Caco-2 (cell line): ENCODE measurements at regions not wholly inside any gene's neighbourhood (a gene's known extent, or its start where the extent isn't known, plus 50 kb on each side); places are given as distances from the start of the nearest gene placed in this dataset.
"Not testable (repeated sequence)": the region's sequence is repeated elsewhere in the genome, so short reads cannot be mapped to it uniquely, and the experiment has no call there.

Source experiments
- BruUV-seq: library from RNA; stranded (reverse); fragments of 400-500 nt; replicated peaks from 2 replicates; lab custom pipeline; 2021; lab: Mats Ljungman, UMichigan
- CTCF ChIA-PET: fragments of 300-600 bp; sonication (Branson Sonifier 250); formaldehyde crosslinking; loops from one replicate; lab custom pipeline; 2022; ENCODE audit warnings: antibody characterized with exemption; lab: Charles Lee
- POLR2A ChIA-PET: fragments of 300-600 bp; sonication (Branson Sonifier 250); formaldehyde crosslinking; loops from one replicate; lab custom pipeline; 2022; ENCODE audit warnings: antibody characterized with exemption; lab: Charles Lee
- DNase-seq, 2 experiments: peaks; one replicate each; pipeline versions ENCODE4 v3.0.0 to v3.0.0-alpha.2; 2020 to 2022
- H3K27me3 ChIP-seq: replicated peaks from 2 replicates; pipeline ENCODE4 v1.6.0; 2011; ENCODE audit warnings: low read length; ENCODE audit not compliant: control insufficient read depth, insufficient read depth
- H3K36me3 ChIP-seq: 2 replicates; pipeline ENCODE4 v1.5.1; 2011; ENCODE audit warnings: low read length; ENCODE audit not compliant: control insufficient read depth, insufficient read depth
- H3K4me1 ChIP-seq: fragments of 250-450 bp; sonication (Bioruptor Pico); 2 replicates; pipeline ENCODE4 v1.5.1; 2020; ENCODE audit warnings: mild to moderate bottlenecking
- H3K4me3 ChIP-seq: 2 replicates; pipeline ENCODE4 v1.5.1; 2011; ENCODE audit warnings: low read depth, mild to moderate bottlenecking, control low read depth, low read length
- H3K9me3 ChIP-seq: fragments of 250-450 bp; sonication (Bioruptor Pico); 2 replicates; pipeline ENCODE4 v1.5.1; 2020; ENCODE audit warnings: mild to moderate bottlenecking, moderate library complexity
- H3K27ac Mint-ChIP-seq: one replicate; pipeline ENCODE4 v1.8.0; 2022; ENCODE audit warnings: mixed read lengths; ENCODE audit not compliant: unreplicated experiment
- H3K27me3 Mint-ChIP-seq: one replicate; pipeline ENCODE4 v1.8.0; 2022; ENCODE audit warnings: mixed read lengths; ENCODE audit not compliant: insufficient read depth, unreplicated experiment
- H3K36me3 Mint-ChIP-seq: one replicate; pipeline ENCODE4 v1.8.0; 2022; ENCODE audit warnings: mild to moderate bottlenecking, mixed read lengths; ENCODE audit not compliant: insufficient read depth, unreplicated experiment
- H3K4me1 Mint-ChIP-seq: one replicate; pipeline ENCODE4 v1.8.0; 2022; ENCODE audit warnings: low read depth, mixed read lengths; ENCODE audit not compliant: unreplicated experiment
- H3K4me3 Mint-ChIP-seq: one replicate; pipeline ENCODE4 v1.8.0; 2022; ENCODE audit warnings: mild to moderate bottlenecking, moderate library complexity, mixed read lengths; ENCODE audit not compliant: unreplicated experiment
- H3K9me3 Mint-ChIP-seq: one replicate; pipeline ENCODE4 v1.8.0; 2022; ENCODE audit warnings: mixed read lengths; ENCODE audit not compliant: unreplicated experiment
- CTCF ChIP-seq, 2 experiments: fragments of 200-600 bp in 1 of 2; IDR thresholded peaks; 1 replicate in 1 of 2; 2 replicates in 1 of 2; pipeline versions ENCODE4 v1.5.1 to v1.8.0; 2011 to 2022; ENCODE audit warnings: antibody characterized with exemption in 1 of 2, control low read depth in 1 of 2, inconsistent platforms in 1 of 2, low read depth in 1 of 2, low read length in 1 of 2, mild to moderate bottlenecking in 1 of 2, moderate library complexity in 1 of 2; ENCODE audit not compliant: insufficient read depth in 1 of 2, severe bottlenecking in 1 of 2, unreplicated experiment in 1 of 2
- intact Hi-C: fragments of 100-400 bp; cut with micrococcal nuclease; formaldehyde crosslinking; loops from one replicate; pipeline ENCODE4 v1.10.0; 2022; ENCODE audit not compliant: unreplicated experiment

GRCh38 chr22:25419247-25420113 lies 145.0 kb upstream of the GRK3 start:
- H3K9me3 ChIP-seq: no peaks in the 10 kb centered on the region
- H3K36me3 Mint-ChIP-seq: no peaks in the 10 kb centered on the region
- ChIA-PET POLR2A (no interaction called here), CTCF (interaction anchor here (0.8 to 1.5 kb wide), 3 partner anchors 29 to 217 kb away, joined by 3 to 6 read pairs (median 4); no protein-coding TSS in a partner anchor)
- H3K4me3 Mint-ChIP-seq: peak overlapping the region; percentile 39
- no TSS peak for BruUV-seq
- H3K4me3 ChIP-seq: peak overlapping the region; percentile 9
- no peaks in the 10 kb centered on the region for H3K36me3 ChIP-seq
- peaks cover 7% of the 10 kb centered on the region; the same call in 1 of the 2 replicates for H3K4me1 ChIP-seq
- intact Hi-C loops: no loop called here
- peaks cover 12% of the 10 kb centered on the region for H3K27me3 Mint-ChIP-seq
- TF ChIP-seq CTCF (IDR thresholded peaks at IDR 0.05; ENCODE audit: insufficient read depth in 1 of 2, low read depth in 1 of 2, low read length in 1 of 2, severe bottlenecking in 1 of 2, unreplicated experiment in 1 of 2): no peak
- DNase-seq: no peak
- no peak overlapping the region for H3K27ac Mint-ChIP-seq
- peaks cover 4% of the 10 kb centered on the region for H3K27me3 ChIP-seq
- no peaks in the 10 kb centered on the region for H3K9me3 Mint-ChIP-seq
- peaks cover 11% of the 10 kb centered on the region for H3K4me1 Mint-ChIP-seq

- H3K4me1 ChIP-seq, H3K9me3 ChIP-seq, POLR2A ChIA-PET, H3K27ac Mint-ChIP-seq, intact Hi-C loops, H3K36me3 Mint-ChIP-seq, H3K27me3 ChIP-seq, BruUV-seq, H3K36me3 ChIP-seq, H3K4me3 ChIP-seq, H3K9me3 Mint-ChIP-seq, DNase-seq: not testable (repeated sequence)
- peaks cover 12% of the 10 kb centered on the region for H3K27me3 Mint-ChIP-seq
- CTCF ChIA-PET: interaction anchor here (0.8 to 1.5 kb wide), 2 partner anchors 28 to 218 kb away, joined by 4 to 6 read pairs; no protein-coding TSS in a partner anchor
- peaks cover 11% of the 10 kb centered on the region for H3K4me1 Mint-ChIP-seq
- peak overlapping the region; percentile 39 for H3K4me3 Mint-ChIP-seq
Measured at GRCh38 chr22:25420114-25420441, 144.4 kb upstream of the GRK3 start.

- POLR2A ChIA-PET: no interaction called here
- H3K27me3 Mint-ChIP-seq: peaks cover 8% of the 10 kb centered on the region
- no peaks in the 10 kb centered on the region for H3K9me3 Mint-ChIP-seq
- DNase-seq: no peak
- CTCF ChIA-PET: interaction anchor here (0.8 to 1.5 kb wide), 2 partner anchors 28 to 218 kb away, joined by 4 to 6 read pairs; no protein-coding TSS in a partner anchor
- peaks cover 11% of the 10 kb centered on the region for H3K4me1 Mint-ChIP-seq
- H3K9me3 ChIP-seq: no peaks in the 10 kb centered on the region
- intact Hi-C loops: no loop called here
- H3K4me3 ChIP-seq: no peak overlapping the region; the same call in 1 of the 2 replicates
- H3K36me3 Mint-ChIP-seq: no peaks in the 10 kb centered on the region
- H3K4me3 Mint-ChIP-seq: peak overlapping the region; percentile 39
- H3K27ac Mint-ChIP-seq: no peak overlapping the region
- no peaks in the 10 kb centered on the region for H3K36me3 ChIP-seq
- H3K4me1 ChIP-seq: peaks cover 7% of the 10 kb centered on the region; the same call in 1 of the 2 replicates
- BruUV-seq: no TSS peak
- H3K27me3 ChIP-seq: peaks cover 4% of the 10 kb centered on the region
- no peak for TF ChIP-seq CTCF (IDR thresholded peaks at IDR 0.05; ENCODE audit: insufficient read depth in 1 of 2, low read depth in 1 of 2, low read length in 1 of 2, severe bottlenecking in 1 of 2, unreplicated experiment in 1 of 2)
Measured at GRCh38 chr22:25420471-25420924, 144.0 kb upstream of the GRK3 start.
